NCI-H2081 treated with DMSO at 0.1 percent for 48 hours (cell line): ENCODE measurements at regions not wholly inside any gene's neighbourhood (a gene's known extent, or its start where the extent isn't known, plus 50 kb on each side); places are given as distances from the start of the nearest gene placed in this dataset.
A peak's percentile ranks its signal among the peaks of the same experiment; 100 is the strongest.

Source experiments
- DNase-seq: peaks from one replicate; lab custom pipeline; 2025; lab: John Stamatoyannopoulos, UW

DNA sequence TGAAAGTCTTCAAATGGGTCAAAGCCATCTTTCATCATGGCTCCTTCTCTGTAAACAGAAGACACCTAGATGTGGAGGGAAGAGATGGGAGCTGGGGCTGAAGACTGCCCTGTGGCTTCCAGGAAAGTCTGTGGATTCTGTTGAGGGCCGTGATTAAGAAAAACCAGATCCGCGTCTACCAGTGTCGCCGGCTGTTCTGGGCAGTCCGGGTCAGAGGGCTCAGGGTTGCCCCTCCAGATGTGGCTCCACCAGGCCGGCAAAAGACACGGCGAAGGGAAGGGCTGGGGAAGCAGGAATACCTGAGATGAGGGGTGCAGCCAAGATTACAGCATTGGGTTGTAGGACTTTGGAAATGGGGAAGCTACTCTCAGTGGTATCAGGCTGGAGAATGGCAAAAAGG lies 162.6 kb downstream of the RHOU start:
- no peak for DNase-seq

DNA sequence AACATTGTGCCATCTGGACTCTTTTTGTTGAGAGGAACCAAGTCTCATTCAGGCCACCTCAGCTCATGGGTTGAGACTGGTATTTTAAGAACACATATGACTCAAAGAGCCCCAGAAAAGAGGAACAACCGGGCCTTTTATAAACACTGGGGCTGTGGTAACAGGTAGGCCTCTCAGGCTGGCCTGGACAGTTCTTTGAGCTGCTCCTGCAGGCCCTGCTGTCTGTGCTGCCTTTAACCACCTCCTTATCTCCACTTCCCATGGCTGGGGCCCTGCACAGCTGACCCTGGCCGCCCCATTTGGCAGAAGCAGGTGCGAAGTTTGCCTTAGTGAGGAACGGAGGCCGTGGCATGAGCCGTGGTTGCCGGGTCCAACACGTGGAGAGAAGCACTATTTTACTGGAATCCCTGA lies 163.3 kb downstream of the RHOU start:
- no peak for DNase-seq

DNA sequence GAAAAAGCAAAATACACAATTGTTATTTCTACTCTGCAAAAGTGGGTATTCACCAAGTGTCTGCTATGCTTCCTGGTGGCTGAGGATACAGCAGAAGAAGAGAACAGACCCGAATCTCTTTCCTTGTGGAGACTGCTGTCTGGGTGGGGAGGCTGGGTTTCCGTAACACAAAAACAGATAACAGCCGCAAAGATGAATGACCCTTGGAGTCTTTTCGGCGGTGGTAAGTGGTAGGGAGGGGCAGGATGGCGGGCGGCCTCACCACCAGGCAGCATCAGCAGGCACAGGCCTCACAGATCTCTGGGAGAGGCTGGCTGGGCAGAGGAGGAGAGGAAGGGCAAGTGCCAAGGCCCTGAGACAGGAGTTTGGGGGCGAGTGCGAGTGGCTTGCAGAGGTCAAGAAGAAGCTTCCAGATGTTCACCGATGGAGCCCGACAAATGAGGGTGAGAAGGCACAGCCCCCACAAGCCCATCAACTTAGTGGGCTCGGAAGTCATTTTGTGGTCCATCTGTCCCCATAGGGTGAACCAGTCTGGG lies 164.2 kb downstream of the RHOU start:
- no peak for DNase-seq

DNA sequence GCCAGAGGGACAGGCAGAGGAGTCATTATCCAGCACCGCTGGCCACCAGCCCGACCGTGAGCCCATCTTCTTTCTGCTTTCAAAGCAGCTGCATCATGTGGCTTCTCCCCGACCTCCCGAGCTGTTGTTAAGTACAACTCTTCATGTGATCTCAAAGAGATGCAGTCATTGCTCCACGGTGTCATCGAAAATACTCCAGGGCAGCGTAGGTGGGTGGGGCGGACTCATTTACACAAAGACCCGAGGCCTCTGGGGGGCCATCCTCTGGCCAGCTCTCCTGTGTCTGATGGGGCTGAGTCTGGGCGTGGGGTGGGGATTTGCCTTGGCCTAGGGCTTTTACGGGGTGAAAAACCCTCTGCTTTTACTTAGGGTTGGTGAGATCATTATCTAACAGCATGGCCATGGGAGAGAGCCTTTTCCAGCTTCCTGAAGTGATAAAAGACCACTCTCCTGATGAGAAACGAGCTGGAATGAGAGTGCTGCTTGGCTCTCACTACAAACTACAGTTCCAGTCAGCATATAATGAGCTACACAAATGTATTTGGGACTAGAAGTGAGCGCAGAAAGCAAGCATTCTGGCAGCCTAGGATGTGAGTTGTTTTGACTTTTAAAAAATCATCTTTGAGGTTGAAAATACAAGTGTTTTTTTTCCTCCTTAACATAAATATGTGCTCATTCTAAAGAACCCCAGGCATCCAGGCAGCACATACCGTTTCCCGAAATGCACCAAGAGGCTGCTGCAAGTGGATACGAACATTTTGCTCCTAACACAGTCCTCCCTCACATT lies 165.0 kb downstream of the RHOU start:
- DNase-seq = no peak

DNA sequence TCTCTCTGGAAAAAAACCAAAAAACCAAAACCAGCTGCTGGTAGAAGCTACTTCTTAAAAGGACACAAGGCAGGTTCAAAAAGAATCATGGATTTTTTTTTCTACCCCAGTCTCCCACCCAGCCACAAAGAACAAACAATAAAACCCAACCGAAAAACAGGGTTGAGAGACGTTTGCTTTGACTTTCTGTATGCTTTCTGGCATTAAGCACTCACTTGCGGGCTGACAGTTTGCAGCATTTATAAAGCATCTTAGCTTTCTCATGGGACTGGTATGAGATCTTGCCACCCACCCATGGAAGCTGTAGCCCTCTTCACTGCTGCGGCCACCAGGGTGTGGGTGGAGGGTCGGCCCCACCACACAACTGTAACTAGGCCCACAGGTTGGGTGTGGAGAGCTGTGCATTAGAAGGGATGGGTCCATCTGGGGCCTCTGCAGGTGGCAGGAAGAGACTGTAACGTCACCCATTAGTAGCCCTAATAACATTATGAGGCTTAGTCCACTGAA lies 165.7 kb downstream of the RHOU start:
- no peak for DNase-seq

DNA sequence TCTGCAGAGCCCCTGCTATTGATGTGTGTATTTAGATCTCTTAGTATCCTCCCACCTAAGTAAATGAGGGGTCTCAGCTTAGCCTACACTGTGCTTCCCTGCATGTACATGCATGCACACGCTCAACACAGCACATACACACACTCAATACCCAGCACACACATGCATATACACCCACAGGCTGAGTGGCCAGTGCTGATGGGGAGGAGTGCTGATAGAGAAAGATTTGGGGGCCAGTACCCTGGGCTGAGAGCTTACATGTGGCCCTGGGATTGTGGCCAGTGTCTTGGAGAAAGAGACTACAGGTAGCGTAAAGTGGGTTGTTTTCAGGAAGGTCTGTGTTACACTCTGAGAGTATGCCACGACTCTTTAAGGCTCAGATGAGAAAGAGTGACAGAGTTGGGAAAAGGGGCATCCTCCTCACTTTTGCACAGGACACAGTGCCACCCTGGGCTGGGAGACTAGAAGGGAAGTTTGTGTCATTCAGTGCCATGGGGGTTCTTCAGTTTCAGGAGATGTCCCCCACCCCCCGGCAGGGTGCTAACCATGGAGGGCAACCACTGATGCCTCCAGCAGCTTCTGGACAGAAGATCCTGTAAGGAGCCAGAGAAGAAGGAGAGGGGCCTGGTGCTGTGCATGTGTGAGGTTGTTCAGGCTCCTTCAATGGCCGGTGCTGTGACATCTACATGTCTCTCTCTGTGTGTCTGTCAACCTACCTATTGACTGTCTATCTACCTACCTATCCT lies 166.8 kb downstream of the RHOU start:
- DNase-seq = no peak

DNA sequence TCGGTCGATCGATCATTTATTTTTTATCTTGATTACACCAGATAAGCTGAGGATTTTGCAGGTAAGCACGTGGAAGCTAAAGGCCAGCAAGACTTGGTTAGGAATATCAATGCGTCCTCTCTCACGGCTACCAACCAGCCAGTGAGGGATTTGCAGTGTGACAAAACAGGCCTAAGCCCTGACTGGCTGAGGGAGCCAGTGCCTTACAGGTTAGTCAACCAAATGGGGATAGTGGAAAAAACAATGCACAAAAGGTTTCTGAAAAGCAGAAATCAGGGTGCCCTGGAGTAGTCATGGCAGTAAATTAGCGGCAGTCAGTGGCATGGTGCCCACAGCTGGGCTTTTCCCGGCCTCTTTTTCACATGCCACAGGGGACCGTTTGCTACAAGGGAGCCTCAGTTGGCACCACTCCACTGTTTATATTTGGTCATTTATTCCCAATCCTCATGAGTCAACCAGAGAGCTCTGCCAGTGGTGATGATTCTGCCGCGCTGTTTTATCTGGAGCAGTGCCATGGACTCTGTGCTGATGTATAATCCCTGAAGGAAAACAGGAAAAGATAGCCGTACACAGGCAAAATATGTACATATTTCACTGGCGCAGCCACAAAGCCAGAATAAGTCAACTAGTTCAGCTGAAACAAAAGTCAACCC lies 167.6 kb downstream of the RHOU start:
- peak; percentile 96 for DNase-seq

DNA sequence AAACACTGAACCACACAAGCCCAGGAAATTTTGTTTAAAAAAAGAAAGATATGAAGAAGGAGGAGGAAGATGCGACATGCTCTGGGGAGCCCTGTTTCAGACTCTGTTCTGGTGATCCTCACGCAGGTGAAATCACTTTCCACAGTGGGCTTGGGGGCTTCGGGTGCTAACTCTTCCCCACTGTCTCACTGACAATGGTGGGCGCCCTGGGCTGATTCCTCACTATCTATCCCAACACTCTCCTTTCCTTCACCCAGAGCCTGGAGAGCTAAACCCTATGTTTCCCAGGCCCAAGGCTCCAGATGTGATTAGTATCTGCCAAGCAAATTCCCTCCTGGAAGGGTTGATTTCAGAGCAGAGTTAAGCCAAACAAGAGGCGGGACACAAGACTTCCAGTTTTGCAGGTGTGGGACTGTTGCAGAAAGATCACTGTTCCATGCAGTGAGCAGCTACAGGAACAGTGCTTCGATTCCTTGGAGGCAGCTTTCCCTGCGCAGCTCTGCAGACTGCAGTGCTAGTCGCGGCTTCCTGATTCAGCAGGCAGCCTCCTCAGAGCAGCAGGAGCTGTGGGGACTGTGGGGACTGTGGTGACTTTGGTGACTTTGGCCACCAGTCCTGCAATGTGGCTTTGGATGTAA lies 168.3 kb downstream of the RHOU start:
- no peak for DNase-seq

DNA sequence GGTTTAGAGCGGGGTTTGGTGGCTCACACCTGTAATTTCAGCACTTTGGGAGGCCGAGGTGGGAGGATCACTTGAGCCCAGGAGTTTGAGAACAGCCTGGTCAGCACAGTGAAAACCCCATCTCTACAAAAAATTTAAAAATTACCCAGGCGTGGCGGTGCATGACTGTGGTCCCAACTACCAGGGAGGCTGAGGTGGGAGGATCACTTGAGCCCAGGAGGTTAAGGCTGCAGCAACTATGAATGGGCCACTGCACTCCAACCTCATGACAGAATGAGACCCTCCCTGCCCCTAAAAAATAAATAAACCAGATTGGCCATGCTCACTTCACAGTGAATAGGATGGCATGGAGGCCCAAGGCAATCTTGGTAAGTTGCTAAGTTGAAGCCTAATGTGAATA lies 168.9 kb downstream of the RHOU start:
- no peak for DNase-seq

DNA sequence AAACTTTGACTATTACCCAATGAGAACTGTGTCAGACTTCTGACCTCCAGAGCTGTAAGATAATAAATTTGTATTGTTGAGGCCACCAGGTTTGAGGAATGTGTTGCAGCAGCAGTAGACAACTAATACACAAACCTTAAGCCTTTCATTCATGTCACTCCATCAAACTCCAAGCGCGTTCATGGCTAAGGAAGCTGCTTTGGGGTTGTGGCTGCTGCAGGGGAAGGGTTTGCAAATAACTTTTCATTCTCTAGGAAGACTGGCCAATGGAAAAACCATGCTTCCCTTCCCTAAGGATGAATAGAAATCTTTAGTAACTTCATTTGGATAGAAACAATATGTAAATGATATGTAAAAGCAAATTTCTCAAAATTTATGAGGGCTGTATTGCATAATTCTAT lies 170.4 kb downstream of the RHOU start:
- no peak for DNase-seq

DNA sequence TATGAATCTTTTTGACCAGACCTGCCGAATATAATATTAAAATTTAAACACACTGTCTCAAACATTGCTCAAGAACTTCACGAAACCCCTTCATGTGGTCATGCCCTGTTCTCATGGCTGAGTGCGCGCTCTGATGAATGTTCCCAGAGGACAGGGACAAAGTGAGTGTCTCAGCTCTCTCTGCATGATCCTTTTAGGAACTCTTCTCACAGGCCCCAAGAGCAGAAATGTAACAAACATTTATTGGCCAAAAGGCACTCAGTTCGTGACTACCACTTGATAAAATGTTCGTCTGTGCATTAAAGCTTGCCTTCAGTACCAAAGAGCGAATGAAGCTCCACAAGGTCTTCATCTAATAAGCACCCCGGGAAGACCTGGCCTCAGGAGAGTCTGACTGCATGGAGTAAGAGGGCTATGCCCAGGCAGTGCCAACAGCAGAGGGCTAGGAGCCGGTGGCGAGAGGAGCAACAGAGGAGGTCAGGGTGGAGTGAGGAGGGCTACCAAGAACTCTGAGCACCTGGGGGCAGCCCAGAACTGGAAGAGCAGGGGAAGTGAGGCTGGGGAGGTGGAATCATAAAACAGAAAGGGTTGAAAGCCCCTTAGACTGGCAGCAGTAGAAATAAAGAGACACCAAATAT lies 171.1 kb downstream of the RHOU start:
- no peak for DNase-seq

DNA sequence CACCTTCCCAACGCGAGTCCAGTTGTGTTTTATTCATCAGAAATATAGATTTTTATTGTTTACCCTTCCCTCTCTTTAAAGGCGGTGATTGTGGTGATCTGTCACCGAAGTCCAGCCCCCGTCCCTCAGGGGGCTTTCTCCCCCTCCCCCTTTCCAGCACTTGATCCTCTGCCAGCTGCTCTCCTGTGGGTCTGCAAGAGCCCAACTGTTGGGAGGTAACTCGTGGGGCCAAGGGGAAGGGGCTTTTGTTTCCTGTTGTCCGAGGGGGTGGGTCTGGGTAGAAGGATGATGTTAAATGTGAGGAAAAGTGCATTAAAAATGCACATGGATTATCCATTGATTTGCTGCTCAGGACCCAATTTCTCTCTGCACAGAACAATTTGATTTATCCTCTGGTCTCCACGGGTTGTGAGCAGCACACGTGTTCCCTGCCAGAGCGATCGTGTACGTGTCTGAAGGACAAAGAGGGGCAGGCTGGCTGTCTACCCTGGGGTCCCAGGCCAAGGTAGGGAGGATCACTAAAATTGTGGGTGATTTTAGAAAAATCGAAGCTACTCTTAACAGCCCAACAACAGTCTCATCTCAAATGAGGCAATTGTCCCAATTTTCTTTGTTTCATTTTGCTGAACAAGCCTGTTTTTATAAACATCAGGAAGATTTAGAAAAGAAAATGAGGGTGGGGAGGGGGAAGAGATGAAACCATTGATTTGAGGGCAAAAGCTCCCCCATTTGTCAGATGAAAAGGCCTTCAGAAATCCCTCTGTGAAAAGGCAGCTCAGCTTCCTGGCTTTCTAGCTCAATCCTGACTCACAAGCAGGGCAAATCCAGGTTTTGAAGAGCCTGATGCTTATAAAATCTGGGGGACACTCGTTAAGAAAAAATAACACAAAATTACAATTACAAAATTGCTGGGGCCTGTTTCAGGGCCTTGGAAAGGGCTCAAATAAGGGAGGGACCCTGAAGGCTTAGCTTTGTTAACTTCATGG lies 176.2 kb downstream of the RHOU start:
- DNase-seq = no peak

DNA sequence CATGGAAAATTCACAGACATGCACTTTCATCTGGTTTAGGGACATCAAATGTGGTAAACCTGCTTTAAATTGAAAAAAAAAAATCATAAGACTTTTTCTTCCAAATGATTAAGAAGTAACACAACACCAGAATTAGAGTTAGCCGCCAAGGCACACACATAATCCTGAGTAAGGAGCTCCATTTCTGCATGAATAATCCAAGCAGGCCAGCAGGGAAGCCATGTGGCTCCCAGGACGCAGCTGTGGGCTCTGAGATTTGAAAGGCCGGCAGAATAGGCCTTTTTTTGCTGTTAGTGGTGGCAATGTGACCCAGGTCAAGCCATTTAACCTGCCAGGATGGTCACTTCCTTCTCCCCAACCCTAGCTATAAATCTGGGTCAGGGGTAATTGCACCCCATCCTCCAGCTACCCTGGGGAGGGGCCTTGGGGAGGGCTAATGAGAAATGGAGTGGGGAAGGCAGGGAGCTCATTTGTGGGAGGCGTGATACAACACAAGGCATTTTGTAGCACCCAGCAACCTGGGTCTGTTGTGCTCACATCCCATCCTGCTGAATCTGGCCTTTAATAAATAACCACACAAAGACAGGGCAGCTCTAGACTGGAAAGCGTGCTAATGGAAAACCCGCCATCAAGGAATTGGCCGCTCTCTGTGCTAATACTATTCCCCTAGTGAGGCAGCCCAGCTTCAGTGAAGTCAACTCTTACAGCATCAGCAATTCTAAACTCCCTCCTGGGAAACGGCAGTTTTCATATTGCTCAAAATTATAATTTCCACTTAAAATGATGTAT lies 178.5 kb downstream of the RHOU start:
- DNase-seq = no peak

DNA sequence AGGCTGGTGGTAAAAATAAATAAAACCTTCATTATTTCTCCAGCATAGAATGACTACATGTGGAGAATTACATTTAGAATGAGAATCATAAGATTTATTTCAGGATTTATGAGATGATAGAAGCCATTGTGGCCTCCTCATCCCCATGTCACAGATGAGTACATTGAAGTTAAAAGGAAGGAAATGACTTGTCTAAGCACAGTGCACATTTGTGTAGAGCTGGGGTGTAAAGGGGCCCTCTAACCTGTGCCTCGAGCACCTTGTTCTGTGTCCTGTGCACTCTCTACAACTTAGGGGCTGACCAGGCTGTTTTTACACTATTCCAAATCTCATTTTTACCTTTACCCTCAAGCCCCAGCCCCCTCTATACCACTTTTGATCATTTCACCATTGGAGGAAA lies 179.4 kb downstream of the RHOU start:
- DNase-seq = no peak

DNA sequence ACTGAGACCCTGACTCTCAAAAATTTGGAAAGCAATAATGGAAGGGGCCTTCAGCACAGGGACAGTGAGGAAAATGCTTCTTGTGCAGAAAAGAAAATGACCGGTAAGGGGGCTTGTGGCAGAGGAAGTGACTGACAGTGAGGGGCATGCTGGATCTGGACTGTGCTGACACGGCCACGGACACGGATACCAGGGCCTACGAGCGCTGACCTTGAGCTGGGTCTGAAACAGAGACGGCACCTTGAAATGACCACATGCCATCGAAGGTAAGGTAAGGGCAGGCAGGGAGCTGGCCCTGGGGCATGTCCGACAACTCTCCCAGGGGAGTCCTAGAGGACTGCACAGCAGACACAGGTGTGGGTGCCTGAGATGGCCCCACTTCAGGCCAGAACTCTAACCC lies 182.1 kb downstream of the RHOU start:
- DNase-seq = no peak

DNA sequence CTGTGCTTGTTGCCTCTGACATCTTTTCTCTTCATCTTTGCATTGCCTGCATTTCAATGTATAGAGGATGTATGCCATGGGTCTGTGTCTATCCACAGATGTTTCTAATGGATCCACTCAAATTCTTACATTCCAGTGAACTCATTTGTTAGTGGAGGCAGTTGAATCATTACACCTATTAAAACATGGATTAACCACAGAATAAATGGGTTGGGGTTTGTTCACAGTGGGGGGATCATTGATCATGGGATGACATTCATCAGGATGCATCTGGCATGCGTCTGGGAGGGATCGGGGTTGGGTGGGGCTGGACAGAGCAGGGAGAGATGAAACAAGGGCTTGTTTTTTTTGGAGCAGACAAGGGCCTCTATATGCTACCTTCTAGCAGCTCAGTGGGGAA lies 182.5 kb downstream of the RHOU start:
- DNase-seq = no peak

DNA sequence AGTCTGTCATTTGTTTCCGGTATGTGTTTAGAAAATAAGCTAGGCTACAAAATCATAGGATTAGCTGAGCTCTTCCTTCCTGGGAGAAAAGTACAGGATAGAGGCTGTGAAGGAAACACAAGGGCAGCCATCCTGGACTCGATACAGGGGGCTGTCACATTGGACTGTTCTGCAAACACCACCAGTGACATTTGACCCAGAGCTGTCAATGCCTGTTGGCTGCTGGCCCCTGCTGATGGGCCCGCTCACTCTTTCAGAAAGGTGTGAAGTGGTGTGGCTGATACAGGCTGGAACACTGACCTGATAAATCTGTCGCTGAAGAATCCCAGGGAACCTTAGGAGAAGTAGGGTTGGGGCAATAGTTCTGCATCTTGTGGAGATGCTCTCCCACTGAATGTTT lies 183.1 kb downstream of the RHOU start:
- no peak for DNase-seq

DNA sequence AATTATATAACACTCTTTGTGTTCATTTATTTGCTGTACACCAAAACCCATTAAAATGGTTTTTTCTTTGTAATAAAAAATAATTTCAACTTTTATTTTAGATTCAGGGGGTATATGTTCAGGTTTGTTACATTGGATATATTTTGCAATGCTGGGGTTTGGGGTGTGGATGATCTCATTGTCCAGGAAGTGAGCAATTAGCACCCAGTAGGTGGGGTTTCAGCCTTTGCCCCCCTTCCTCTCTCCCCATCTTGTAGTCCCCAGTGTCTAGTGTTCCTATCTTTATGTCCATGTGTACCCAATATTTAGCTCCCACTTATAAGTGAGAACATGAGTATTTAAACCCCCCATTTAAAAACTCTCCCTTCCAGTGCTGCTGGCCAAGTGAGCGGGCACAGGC lies 184.6 kb downstream of the RHOU start:
- no peak for DNase-seq

DNA sequence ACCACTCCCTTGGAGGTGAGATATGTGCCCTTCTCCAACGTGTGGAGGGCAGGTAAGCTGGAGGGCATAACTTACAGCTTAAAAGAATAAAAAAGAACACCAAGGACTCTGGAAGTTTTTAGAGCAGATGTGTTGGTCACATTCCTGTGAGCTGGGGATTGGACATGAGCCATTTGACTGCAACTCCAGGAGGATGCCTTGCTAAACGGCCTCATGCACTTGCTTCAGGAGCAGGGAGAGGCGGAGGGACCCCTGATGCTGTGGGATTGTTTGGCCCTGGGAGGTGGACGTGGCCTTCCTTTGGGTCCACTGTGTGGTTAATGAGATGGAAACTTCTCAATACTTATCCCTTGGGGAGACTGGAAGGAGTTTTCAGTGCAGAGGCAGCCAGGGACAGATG lies 185.6 kb downstream of the RHOU start:
- DNase-seq = no peak

DNA sequence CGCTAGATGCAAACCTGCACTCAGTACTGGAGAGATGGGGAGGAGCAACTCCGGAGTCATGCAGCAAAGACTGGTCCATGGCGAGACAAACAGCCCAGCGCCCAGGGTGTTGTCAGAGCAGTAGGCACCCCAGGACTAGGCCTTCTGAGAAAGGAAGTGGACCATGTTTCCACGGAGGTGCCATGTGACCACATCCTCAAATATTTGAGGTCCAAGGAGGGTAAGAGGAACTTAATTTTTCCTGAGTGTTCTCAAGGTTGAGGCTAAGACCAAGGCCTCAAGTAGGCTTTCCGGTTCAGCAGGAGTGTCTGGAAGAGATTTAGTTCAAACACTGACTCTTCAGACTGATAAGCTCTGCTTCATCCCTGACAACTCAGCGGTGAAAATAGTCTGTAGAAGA lies 186.2 kb downstream of the RHOU start:
- no peak for DNase-seq
